CD4-positive, alpha-beta T cell (primary cell): ENCODE measurements at regions not wholly inside any gene's neighbourhood (a gene's known extent, or its start where the extent isn't known, plus 50 kb on each side); places are given as distances from the start of the nearest gene placed in this dataset.

Source experiments
- ATAC-seq: fragments of 200-7000 bp; cut with Tn5 transposase; one replicate; pipeline ENCODE4 v1.10.0; 2022; ENCODE audit warnings: mild to moderate bottlenecking; ENCODE audit not compliant: poor library complexity
- CTCF ChIA-PET: fragments of 350-600 bp; sonication (Branson Sonifier 250); formaldehyde crosslinking; loops from one replicate; lab custom pipeline; 2021; ENCODE audit warnings: antibody characterized with exemption, inconsistent platforms; lab: Charles Lee
- POLR2A ChIA-PET: fragments of 350-600 bp; sonication (Branson Sonifier 250); formaldehyde crosslinking; loops from one replicate; lab custom pipeline; 2021; ENCODE audit warnings: antibody characterized with exemption, inconsistent platforms; lab: Charles Lee
- DNase-seq, 14 experiments: peaks; one replicate each; pipeline ENCODE4 v3.0.0-alpha.2; 2013 to 2020; ENCODE audit warnings: mixed read lengths in 2 of 14
- H3K27ac ChIP-seq, 2 donors: one replicate each; pipeline versions ENCODE4 v1.5.1 to v1.7.0; 2013; ENCODE audit warnings: low read length in 2 of 2, low read depth in 1 of 2, mild to moderate bottlenecking in 1 of 2
- H3K27me3 ChIP-seq, 2 experiments: 1 replicate in 1 of 2; 2 replicates in 1 of 2; pipeline versions ENCODE4 v1.6.1 to v1.7.0; 2013; ENCODE audit warnings: low read length in 2 of 2, control low read depth in 1 of 2, mild to moderate bottlenecking in 1 of 2, moderate library complexity in 1 of 2; ENCODE audit not compliant: insufficient read depth in 2 of 2, control insufficient read depth in 1 of 2
- H3K36me3 ChIP-seq: one replicate; pipeline ENCODE4 v1.6.1; 2013; ENCODE audit warnings: low read length, control low read depth; ENCODE audit not compliant: insufficient read depth
- H3K4me1 ChIP-seq: one replicate; pipeline ENCODE4 v1.6.1; 2013; ENCODE audit warnings: low read length, control low read depth; ENCODE audit not compliant: insufficient read depth
- H3K4me3 ChIP-seq: one replicate; pipeline ENCODE4 v1.5.1; 2013; ENCODE audit warnings: mild to moderate bottlenecking, low read length, moderate library complexity
- H3K9me3 ChIP-seq, 2 experiments: 1 replicate in 1 of 2; 2 replicates in 1 of 2; pipeline versions ENCODE4 v1.6.1 to v1.7.0; 2013; ENCODE audit warnings: low read length in 2 of 2, mild to moderate bottlenecking in 2 of 2, control low read depth in 1 of 2, moderate library complexity in 1 of 2; ENCODE audit not compliant: control insufficient read depth in 1 of 2, insufficient read depth in 1 of 2
- H3K27ac Mint-ChIP-seq: one replicate; pipeline ENCODE4 v1.8.0; 2020; ENCODE audit warnings: mixed read lengths
- H3K27me3 Mint-ChIP-seq: one replicate; pipeline ENCODE4 v1.8.0; 2021; ENCODE audit warnings: mixed read lengths
- H3K36me3 Mint-ChIP-seq: one replicate; pipeline ENCODE4 v1.8.0; 2021; ENCODE audit warnings: low read depth, mixed read lengths
- H3K4me1 Mint-ChIP-seq: one replicate; pipeline ENCODE4 v1.8.0; 2021; ENCODE audit warnings: low read depth, mixed read lengths
- H3K4me3 Mint-ChIP-seq: one replicate; pipeline ENCODE4 v1.8.0; 2020; ENCODE audit warnings: mild to moderate bottlenecking, mixed read lengths
- H3K9me3 Mint-ChIP-seq: one replicate; pipeline ENCODE4 v1.8.0; 2020; ENCODE audit warnings: mixed read lengths
- CTCF ChIP-seq: fragments of 200-600 bp; IDR thresholded peaks from one replicate; pipeline ENCODE4 v1.8.0; 2022; ENCODE audit warnings: antibody characterized with exemption, mild to moderate bottlenecking
- intact Hi-C, 2 experiments: fragments of 100-400 bp; cut with DNase I in 1 of 2; cut with micrococcal nuclease in 1 of 2; formaldehyde crosslinking; loops; one replicate each; pipeline versions ENCODE4 v1.15.1 to v1.9.0; 2023 to 2025; cut with DNase I, micrococcal nuclease

- H3K27ac Mint-ChIP-seq = no peak overlapping the region
- no peaks in the 10 kb centered on the region for H3K36me3 Mint-ChIP-seq
- DNase-seq (no peak), ATAC-seq (no peak)
- Histone ChIP-seq H3K9me3 (no peaks in the 10 kb centered on the region), H3K4me3 (no peak overlapping the region), H3K4me1 (no peaks in the 10 kb centered on the region), H3K36me3 (no peaks in the 10 kb centered on the region), H3K27me3 (peaks cover 0 to 8% of the 10 kb centered on the region in 2 experiments), H3K27ac (no peak overlapping the region)
- TF ChIP-seq CTCF = no peak
- no peak overlapping the region for H3K4me3 Mint-ChIP-seq
- ChIA-PET POLR2A (no interaction called here), CTCF (no interaction called here)
- peaks cover 8% of the 10 kb centered on the region for H3K9me3 Mint-ChIP-seq
- peaks cover 25% of the 10 kb centered on the region for H3K27me3 Mint-ChIP-seq
- H3K4me1 Mint-ChIP-seq = no peaks in the 10 kb centered on the region
- intact Hi-C loops = no loop called here
Measured at GRCh38 chr3:40803311-40803710, 278.6 kb downstream of the ZNF621 start.

GRCh38 chr3:40805456-40805855 is 280.7 kb downstream of the ZNF621 start:
- Histone ChIP-seq H3K4me1 (no peaks in the 10 kb centered on the region), H3K27me3 (peaks cover 0 to 1% of the 10 kb centered on the region in 2 experiments), H3K27ac (no peak overlapping the region), H3K4me3 (no peak overlapping the region), H3K36me3 (no peaks in the 10 kb centered on the region), H3K9me3 (no peaks in the 10 kb centered on the region)
- H3K36me3 Mint-ChIP-seq = no peaks in the 10 kb centered on the region
- ATAC-seq (no peak), DNase-seq (no peak)
- no peak for TF ChIP-seq CTCF
- H3K4me3 Mint-ChIP-seq = no peak overlapping the region
- H3K27me3 Mint-ChIP-seq = peaks cover 14% of the 10 kb centered on the region
- intact Hi-C loops = no loop called here
- no peaks in the 10 kb centered on the region for H3K4me1 Mint-ChIP-seq
- H3K27ac Mint-ChIP-seq = no peak overlapping the region
- POLR2A ChIA-PET = no interaction called here
- CTCF ChIA-PET = no interaction called here
- peaks cover 8% of the 10 kb centered on the region for H3K9me3 Mint-ChIP-seq

- Histone ChIP-seq H3K27me3 (no peaks in the 10 kb centered on the region), H3K27ac (no peak overlapping the region), H3K36me3 (no peaks in the 10 kb centered on the region), H3K9me3 (no peaks in the 10 kb centered on the region), H3K4me3 (no peak overlapping the region), H3K4me1 (no peaks in the 10 kb centered on the region)
- peaks cover 4% of the 10 kb centered on the region for H3K27me3 Mint-ChIP-seq
- intact Hi-C loops = no loop called here
- ATAC-seq (no peak), DNase-seq (no peak)
- no peak overlapping the region for H3K27ac Mint-ChIP-seq
- TF ChIP-seq CTCF = no peak
- ChIA-PET CTCF (no interaction called here), POLR2A (no interaction called here)
- no peak overlapping the region for H3K4me3 Mint-ChIP-seq
- no peaks in the 10 kb centered on the region for H3K36me3 Mint-ChIP-seq
- no peaks in the 10 kb centered on the region for H3K4me1 Mint-ChIP-seq
- H3K9me3 Mint-ChIP-seq = peaks cover 10% of the 10 kb centered on the region
Measured at GRCh38 chr3:40810813-40811212, 286.1 kb downstream of the ZNF621 start.
